ES-I3 (cell line): ENCODE measurements at regions not wholly inside any gene's neighbourhood (a gene's known extent, or its start where the extent isn't known, plus 50 kb on each side); places are given as distances from the start of the nearest gene placed in this dataset.
"Not testable (repeated sequence)": the region's sequence is repeated elsewhere in the genome, so short reads cannot be mapped to it uniquely, and the experiment has no call there.

ENCODE experiments used
- H3K36me3 ChIP-seq: 2 replicates; pipeline ENCODE4 v1.6.1; 2013; ENCODE audit warnings: mild to moderate bottlenecking, low read length, control low read depth, moderate library complexity; ENCODE audit not compliant: insufficient read depth
- H3K4me1 ChIP-seq: 2 replicates; pipeline ENCODE4 v1.6.1; 2013; ENCODE audit warnings: mild to moderate bottlenecking, control low read depth, low read length; ENCODE audit not compliant: insufficient read depth
- H3K9ac ChIP-seq: 2 replicates; pipeline ENCODE4 v1.6.1; 2013; ENCODE audit warnings: low read depth, mild to moderate bottlenecking, low read length, moderate library complexity
- H3K9me3 ChIP-seq: 2 replicates; pipeline ENCODE4 v1.6.1; 2013; ENCODE audit warnings: mild to moderate bottlenecking, low read length, moderate library complexity; ENCODE audit not compliant: control insufficient read depth, insufficient read depth

- H3K9me3 ChIP-seq: no peaks in the 10 kb centered on the region
- no peak overlapping the region for H3K9ac ChIP-seq
- no peaks in the 10 kb centered on the region for H3K36me3 ChIP-seq
- H3K4me1 ChIP-seq: no peaks in the 10 kb centered on the region
These were observed 232.8 kb downstream of the CDH26 start for GRCh38 chr20:60191014-60191413.

GRCh38 chr20:60192326-60192725, 234.1 kb downstream of the CDH26 start:
- no peaks in the 10 kb centered on the region for H3K36me3 ChIP-seq
- H3K9me3 ChIP-seq: no peaks in the 10 kb centered on the region
- H3K9ac ChIP-seq: no peak overlapping the region
- no peaks in the 10 kb centered on the region for H3K4me1 ChIP-seq

- not testable (repeated sequence) for H3K36me3 ChIP-seq, H3K9me3 ChIP-seq, H3K9ac ChIP-seq, H3K4me1 ChIP-seq
These were observed 240.9 kb downstream of the CDH26 start for GRCh38 chr20:60199132-60199531.

GRCh38 chr20:60199866-60200265, 241.6 kb downstream of the CDH26 start:
- Histone ChIP-seq H3K36me3 (no peaks in the 10 kb centered on the region), H3K9me3 (no peaks in the 10 kb centered on the region), H3K4me1 (no peaks in the 10 kb centered on the region), H3K9ac (no peak overlapping the region)

- Histone ChIP-seq H3K4me1 (no peaks in the 10 kb centered on the region), H3K9ac (no peak overlapping the region), H3K9me3 (no peaks in the 10 kb centered on the region), H3K36me3 (no peaks in the 10 kb centered on the region)
These were observed 242.2 kb downstream of the CDH26 start for GRCh38 chr20:60200305-60200918.

GRCh38 chr20:60201198-60201835, 243.1 kb downstream of the CDH26 start:
- Histone ChIP-seq H3K9me3 (no peaks in the 10 kb centered on the region), H3K36me3 (no peaks in the 10 kb centered on the region), H3K9ac (no peak overlapping the region), H3K4me1 (no peaks in the 10 kb centered on the region)

GRCh38 chr20:60202046-60202445, 243.8 kb downstream of the CDH26 start:
- Histone ChIP-seq H3K9me3 (no peaks in the 10 kb centered on the region), H3K9ac (no peak overlapping the region), H3K4me1 (no peaks in the 10 kb centered on the region), H3K36me3 (no peaks in the 10 kb centered on the region)

GRCh38 chr20:60203451-60203850, 245.2 kb downstream of the CDH26 start:
- Histone ChIP-seq H3K9ac (no peak overlapping the region), H3K9me3 (no peaks in the 10 kb centered on the region), H3K36me3 (no peaks in the 10 kb centered on the region), H3K4me1 (no peaks in the 10 kb centered on the region)

- no peaks in the 10 kb centered on the region for H3K9me3 ChIP-seq
- no peaks in the 10 kb centered on the region for H3K36me3 ChIP-seq
- H3K9ac ChIP-seq: no peak overlapping the region
- H3K4me1 ChIP-seq: no peaks in the 10 kb centered on the region
These were observed 246.4 kb downstream of the CDH26 start for GRCh38 chr20:60204601-60205000.

- no peaks in the 10 kb centered on the region for H3K9me3 ChIP-seq
These were observed 248.0 kb downstream of the CDH26 start for GRCh38 chr20:60206259-60206658.

GRCh38 chr20:60209048-60209447, 250.8 kb downstream of the CDH26 start:
- H3K36me3 ChIP-seq: no peaks in the 10 kb centered on the region
- H3K9me3 ChIP-seq: no peaks in the 10 kb centered on the region
- no peaks in the 10 kb centered on the region for H3K4me1 ChIP-seq
- H3K9ac ChIP-seq: no peak overlapping the region

More at GRCh38 chr20:60206259-60206658, 248.0 kb downstream of the CDH26 start:
- Histone ChIP-seq H3K36me3 (no peaks in the 10 kb centered on the region), H3K9ac (no peak overlapping the region), H3K4me1 (no peaks in the 10 kb centered on the region)

- Histone ChIP-seq H3K4me1 (no peaks in the 10 kb centered on the region), H3K9ac (no peak overlapping the region), H3K36me3 (no peaks in the 10 kb centered on the region), H3K9me3 (no peaks in the 10 kb centered on the region)
These were observed 252.8 kb downstream of the CDH26 start for GRCh38 chr20:60210779-60211617.

GRCh38 chr20:60211618-60212463, 253.6 kb downstream of the CDH26 start:
- no peaks in the 10 kb centered on the region for H3K36me3 ChIP-seq
- H3K4me1 ChIP-seq: no peaks in the 10 kb centered on the region
- H3K9me3 ChIP-seq: no peaks in the 10 kb centered on the region
- H3K9ac ChIP-seq: no peak overlapping the region

GRCh38 chr20:60212695-60213094, 254.5 kb downstream of the CDH26 start:
- Histone ChIP-seq H3K9ac (no peak overlapping the region), H3K9me3 (no peaks in the 10 kb centered on the region), H3K4me1 (no peaks in the 10 kb centered on the region), H3K36me3 (no peaks in the 10 kb centered on the region)
